HG02623 (cell line): ENCODE measurements at regions not wholly inside any gene's neighbourhood (a gene's known extent, or its start where the extent isn't known, plus 50 kb on each side); places are given as distances from the start of the nearest gene placed in this dataset.

Experiments
- ATAC-seq: cut with Tn5 transposase; IDR thresholded peaks from one replicate; pipeline ENCODE4 v1.9.1; 2021; ENCODE audit warnings: moderate library complexity; ENCODE audit not compliant: unreplicated experiment

- ATAC-seq = no peak
These were observed 76.2 kb upstream of the ARHGAP32 start for GRCh38 chr11:129268371-129268770.

- ATAC-seq = no peak
These were observed 75.6 kb upstream of the ARHGAP32 start for GRCh38 chr11:129267716-129268115.

DNA sequence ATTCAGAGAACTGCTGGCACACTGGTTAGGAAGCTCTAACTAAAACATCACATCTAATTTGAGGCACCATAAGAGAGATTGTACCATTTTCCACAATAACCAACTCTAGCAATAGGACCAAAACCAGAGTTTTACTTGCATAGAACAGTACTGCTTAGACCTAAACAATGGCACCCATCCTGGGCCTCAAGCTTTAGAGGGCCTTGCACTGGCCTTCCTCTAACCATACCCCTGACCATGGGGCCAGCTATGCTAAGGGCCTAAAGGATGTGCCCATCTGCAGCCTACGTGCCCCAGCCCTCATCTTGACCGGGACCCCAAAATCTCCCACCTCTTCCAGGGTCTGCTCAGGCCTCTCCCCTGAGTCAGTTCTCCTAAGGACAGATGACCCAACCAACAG is 74.4 kb upstream of the ARHGAP32 start:
- no peak for ATAC-seq

- no peak for ATAC-seq
These were observed 73.1 kb upstream of the ARHGAP32 start for GRCh38 chr11:129265125-129265788.

- ATAC-seq = no peak
These were observed 72.0 kb upstream of the ARHGAP32 start for GRCh38 chr11:129264114-129264513.

DNA sequence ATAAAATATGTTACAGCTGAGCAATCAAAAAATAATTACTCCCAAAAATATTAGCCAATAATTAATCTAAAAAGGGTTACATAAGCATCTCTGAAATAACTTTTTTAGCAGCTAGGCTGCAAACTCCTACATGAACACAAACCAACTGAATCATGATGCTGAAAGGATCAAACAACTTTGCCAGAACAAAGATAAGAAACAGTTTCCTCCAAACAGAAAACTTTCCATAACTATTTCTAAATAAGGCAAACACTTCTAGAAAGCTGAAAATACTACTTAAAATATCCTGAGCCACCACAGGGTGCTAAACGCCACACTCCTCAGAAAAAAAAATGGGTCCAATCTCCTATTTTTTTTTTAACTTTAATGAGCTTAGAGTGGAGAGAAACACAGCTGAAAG is 68.6 kb upstream of the ARHGAP32 start:
- no peak for ATAC-seq

GRCh38 chr11:129259931-129260348 is 67.8 kb upstream of the ARHGAP32 start:
- ATAC-seq = no peak

GRCh38 chr11:129258205-129258604 is 66.1 kb upstream of the ARHGAP32 start:
- ATAC-seq = no peak

DNA sequence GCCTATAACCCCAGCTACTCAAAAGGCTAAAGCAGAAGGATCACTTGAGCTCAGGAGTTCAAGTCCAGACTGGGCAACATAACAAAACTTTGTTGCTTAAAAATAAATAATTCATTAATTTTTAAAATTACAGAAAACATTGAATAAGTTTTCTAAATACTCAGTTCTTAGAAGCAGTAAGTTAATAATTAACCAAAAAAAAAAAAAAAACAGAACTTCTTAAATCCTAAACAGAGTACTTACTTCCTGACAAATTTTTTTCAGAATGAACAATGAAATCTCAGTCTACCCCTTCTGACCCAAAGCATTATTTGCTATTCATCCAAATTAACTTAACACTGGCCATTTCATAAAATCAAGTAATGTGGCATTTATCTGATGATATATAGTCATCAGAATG is 65.4 kb upstream of the ARHGAP32 start:
- ATAC-seq = no peak

GRCh38 chr11:129252621-129253020 is 60.5 kb upstream of the ARHGAP32 start:
- ATAC-seq = no peak

- no peak for ATAC-seq
These were observed 58.9 kb upstream of the ARHGAP32 start for GRCh38 chr11:129251067-129251466.

DNA sequence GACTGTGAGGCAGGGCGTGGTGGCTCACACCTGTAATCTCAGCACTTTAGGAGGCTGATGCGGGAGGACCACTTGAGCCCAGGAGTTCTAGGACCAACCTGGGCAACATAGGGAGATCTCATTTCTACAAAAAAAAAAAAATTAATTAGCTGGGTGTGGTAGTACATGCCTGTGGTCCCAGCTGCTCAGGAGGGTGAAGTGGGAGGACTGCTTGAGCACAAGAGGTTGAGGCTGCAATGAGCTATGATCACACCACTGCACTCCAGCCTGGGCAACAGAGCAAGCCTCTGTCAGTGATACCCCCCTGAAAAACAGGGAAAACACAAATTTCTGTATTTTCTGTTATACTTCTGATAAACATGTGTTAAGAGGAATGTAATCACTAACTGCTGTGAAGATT is 57.8 kb upstream of the ARHGAP32 start:
- ATAC-seq = no peak

DNA sequence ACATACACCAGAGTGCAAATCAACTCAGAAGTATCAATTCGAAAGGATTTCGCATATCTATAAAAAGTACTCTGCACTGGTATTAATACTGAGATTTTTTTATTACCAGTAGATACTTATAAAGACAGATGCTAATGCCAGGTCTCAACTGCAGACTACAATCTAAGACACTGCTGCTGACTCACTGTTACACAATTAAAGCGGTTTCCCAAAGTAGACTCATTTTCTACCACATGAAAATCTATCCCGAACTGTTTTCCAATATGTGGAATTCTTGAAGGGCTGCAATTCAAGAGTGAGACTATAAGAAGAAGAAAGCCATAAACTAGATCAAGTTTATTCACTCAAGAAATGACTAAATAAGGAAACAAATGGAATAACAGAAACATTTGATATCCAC is 57.2 kb upstream of the ARHGAP32 start:
- ATAC-seq = no peak

DNA sequence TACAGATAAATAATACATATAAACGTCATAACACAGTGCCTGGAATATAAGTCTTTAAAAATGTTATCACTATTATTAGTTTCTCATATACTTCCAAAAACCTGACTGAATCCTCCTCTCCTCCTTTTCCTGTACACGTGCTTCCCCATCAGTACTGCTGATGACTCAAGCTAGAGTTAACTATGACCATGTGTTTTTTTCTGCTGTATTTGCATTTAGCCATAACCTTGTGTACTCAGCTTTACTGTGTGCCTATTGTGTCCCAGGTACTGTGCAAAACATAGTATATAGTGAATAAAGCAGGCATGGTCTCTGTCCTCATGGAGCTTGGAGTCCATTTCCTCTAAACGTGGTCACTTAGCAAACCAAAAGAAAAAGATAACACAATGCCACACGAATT is 56.5 kb upstream of the ARHGAP32 start:
- ATAC-seq = no peak

- no peak for ATAC-seq
These were observed 55.0 kb upstream of the ARHGAP32 start for GRCh38 chr11:129247135-129247534.

GRCh38 chr11:129242855-129243254 is 50.7 kb upstream of the ARHGAP32 start:
- no peak for ATAC-seq
